ENCODE measurements at regions not wholly inside any gene's neighbourhood (a gene's known extent, or its start where the extent isn't known, plus 50 kb on each side); places are given as distances from the start of the nearest gene placed in this dataset.

DNA sequence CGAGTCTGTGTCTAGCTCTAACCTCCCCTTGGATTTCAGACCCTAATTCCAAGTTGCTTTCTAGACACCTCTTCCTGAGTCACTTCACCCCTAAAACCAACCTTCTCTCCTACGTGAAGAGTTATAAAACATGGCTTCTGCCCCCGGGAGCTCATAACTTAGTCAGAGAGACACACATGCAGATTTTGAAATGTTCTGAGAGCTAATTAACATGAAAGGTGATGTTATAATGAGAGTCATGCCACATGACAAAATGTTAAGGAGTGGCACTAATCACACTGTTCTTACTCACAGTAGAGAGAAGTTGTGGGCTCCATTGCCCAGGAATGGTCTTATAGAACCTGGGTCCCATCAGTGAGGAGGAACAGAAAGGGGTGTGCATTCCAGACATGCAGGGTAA, 117.1 kb downstream of the LRIG2 start:
- TF ChIP-seq, protein P1, sequence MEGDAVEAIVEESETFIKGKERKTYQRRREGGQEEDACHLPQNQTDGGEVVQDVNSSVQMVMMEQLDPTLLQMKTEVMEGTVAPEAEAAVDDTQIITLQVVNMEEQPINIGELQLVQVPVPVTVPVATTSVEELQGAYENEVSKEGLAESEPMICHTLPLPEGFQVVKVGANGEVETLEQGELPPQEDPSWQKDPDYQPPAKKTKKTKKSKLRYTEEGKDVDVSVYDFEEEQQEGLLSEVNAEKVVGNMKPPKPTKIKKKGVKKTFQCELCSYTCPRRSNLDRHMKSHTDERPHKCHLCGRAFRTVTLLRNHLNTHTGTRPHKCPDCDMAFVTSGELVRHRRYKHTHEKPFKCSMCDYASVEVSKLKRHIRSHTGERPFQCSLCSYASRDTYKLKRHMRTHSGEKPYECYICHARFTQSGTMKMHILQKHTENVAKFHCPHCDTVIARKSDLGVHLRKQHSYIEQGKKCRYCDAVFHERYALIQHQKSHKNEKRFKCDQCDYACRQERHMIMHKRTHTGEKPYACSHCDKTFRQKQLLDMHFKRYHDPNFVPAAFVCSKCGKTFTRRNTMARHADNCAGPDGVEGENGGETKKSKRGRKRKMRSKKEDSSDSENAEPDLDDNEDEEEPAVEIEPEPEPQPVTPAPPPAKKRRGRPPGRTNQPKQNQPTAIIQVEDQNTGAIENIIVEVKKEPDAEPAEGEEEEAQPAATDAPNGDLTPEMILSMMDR (IDR thresholded peaks at IDR 0.05), result no peak
- TF ChIP-seq POLR2A (IDR thresholded peaks at IDR 0.05), result no peak

All from body of pancreas (tissue), 4 donors.